ENCODE measurements at regions not wholly inside any gene's neighbourhood (a gene's known extent, or its start where the extent isn't known, plus 50 kb on each side); places are given as distances from the start of the nearest gene placed in this dataset.
A peak's percentile ranks its signal among the peaks of the same experiment; 100 is the strongest.
"Not testable (repeated sequence)": the region's sequence is repeated elsewhere in the genome, so short reads cannot be mapped to it uniquely, and the experiment has no call there.

GRCh38 chr21:28877318-28877884 is 115.3 kb downstream of the LTN1 start:
- DNase-seq (ENCODE audit: low spot score) = no peak

GRCh38 chr21:28875078-28875477 is 117.6 kb downstream of the LTN1 start:
- DNase-seq (ENCODE audit: low spot score) = no peak

- DNase-seq (ENCODE audit: low spot score) = no peak
Observed at GRCh38 chr21:28872218-28872617, 120.5 kb downstream of the LTN1 start.

DNA sequence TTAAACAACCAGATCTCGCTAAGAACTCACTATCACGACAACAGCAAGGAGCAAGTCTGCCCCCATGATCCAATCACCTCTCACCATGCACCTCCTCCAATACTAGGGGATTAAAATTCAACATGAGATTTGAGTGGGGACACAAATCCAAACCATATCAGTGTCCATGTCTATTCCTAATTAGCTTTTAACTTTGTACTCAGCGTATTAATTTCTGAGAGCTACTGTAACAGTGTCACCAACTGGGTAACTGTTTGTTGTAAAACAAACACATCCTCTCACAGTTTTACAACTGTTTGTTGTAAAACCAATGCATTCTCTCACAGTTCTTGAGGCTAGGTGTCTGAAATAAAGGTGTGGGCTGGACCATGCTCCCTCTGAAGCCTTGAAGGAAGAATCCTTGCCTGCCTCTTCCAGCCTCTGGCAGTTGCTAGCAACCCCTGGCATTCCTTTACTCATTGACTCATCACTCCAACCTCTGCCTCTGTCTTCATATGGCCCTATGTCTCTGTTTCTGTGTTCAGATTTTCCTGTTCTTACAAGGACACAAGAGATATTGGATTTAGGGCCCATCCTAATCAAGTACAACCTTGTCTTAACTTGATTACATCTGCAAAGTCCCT is 121.2 kb downstream of the LTN1 start:
- no peak for DNase-seq (ENCODE audit: low spot score)

DNA sequence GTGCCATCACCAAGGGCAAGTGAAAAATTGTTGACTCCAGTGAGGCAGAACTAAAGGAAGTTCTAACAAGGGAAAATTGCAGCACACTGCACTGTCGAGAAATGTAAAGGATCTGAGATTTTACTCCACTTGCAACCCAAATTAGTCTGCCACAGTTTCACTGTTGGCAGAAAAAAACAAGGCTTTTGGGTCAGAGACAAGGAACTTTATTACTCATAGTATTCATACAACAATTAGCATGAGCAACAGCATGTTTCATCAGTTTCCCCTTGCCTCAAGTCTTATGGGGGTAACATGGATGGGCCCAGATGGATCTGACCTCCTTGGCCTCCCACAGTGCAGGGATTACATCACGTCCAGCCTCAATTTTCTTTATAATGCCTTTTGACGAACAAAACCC is 125.3 kb downstream of the LTN1 start:
- no peak for DNase-seq (ENCODE audit: low spot score)

GRCh38 chr21:28865488-28866186 is 127.0 kb downstream of the LTN1 start:
- DNase-seq (ENCODE audit: low spot score) = no peak

GRCh38 chr21:28858424-28858823 is 134.3 kb downstream of the LTN1 start:
- no peak for DNase-seq (ENCODE audit: low spot score)

- DNase-seq (ENCODE audit: low spot score) = no peak
Observed at GRCh38 chr21:28857752-28858151, 134.9 kb downstream of the LTN1 start.

DNA sequence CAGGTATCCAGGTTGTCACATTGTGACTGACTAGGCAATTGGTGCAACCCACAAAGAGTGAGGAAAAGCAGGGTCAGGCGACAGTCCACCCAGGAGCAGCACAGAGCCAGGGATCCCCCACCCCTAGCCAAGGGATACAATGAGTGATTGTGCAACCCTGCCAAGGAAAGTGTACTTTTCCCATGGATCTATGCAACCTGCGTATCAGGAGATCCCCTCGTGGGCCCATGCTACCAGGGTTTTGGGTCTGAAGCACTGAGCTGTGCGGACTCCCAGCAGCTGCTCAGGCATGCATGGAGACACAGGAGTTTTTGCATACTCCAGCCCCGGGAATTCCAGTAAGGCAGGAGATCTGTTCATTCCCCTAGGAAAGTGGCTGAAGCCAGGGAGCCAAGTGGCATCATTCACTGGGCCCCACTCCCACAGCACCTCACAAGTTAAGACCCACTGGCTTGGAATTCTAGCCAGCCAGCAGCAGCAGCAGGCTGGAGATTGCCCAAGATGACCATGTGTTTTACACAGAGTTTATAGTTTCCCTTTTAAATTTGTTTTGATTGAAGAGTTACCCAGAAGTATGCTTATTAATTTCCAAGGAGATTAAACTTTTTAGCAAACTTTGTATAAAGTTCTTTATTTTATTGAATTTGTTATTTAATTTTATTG is 136.0 kb downstream of the LTN1 start:
- no peak for DNase-seq (ENCODE audit: low spot score)

DNA sequence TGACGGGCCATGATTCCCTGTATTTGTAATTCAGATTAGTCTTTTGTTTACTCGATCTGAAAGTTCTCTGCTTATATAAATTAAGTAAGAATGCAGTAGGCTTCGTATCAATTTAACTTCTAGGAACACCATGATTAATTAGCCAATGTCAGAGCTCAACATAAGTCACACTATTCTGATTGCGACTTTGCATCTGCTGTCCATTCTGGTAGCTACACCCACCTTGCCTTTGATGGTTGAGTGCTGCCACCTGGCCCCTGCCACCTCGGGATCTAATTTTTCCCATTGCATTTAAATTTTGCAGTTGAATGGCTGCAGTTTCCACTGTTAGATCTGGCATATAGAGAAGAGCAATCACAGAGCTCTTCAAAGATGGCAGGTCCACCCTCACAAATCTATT is 140.0 kb downstream of the LTN1 start:
- DNase-seq (ENCODE audit: low spot score) = no peak

DNA sequence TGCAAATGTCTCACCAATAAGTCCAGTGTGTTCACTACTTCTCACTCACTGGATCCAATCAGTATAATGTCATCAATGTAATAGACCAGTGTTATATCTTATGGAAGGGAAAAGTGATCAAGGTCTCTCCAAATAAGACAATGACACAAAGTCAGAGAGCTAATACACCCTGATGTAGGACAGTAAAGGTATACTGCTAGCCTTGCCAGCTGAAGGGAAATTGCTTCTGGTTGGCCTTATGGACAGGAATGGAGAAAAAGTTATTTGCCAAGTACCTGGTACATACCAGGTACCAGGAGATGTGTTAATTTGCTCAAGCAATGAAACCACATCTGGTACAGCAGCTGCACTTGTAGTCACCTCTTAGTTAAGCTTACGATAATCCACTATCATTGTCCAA is 141.0 kb downstream of the LTN1 start:
- DNase-seq (ENCODE audit: low spot score) = no peak

DNA sequence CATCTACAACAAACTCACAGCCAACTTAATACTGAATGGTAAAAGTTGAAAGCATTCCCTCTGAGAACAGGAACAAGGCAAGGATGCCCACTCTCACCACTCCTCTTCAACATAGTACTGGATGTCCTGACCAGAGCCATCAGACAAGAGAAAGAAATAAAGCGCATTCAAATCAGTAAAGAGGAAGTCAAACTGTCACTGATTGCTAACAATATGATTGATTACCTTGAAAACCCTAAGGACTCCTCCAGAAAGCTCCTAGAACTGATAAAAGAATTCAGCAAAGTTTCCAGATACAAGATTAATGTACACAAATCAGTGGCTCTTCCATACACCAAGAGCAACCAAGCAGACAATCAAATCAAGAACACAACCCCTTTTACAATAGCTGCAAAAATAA is 153.4 kb downstream of the LTN1 start:
- not testable (repeated sequence) for DNase-seq (ENCODE audit: low spot score)

DNA sequence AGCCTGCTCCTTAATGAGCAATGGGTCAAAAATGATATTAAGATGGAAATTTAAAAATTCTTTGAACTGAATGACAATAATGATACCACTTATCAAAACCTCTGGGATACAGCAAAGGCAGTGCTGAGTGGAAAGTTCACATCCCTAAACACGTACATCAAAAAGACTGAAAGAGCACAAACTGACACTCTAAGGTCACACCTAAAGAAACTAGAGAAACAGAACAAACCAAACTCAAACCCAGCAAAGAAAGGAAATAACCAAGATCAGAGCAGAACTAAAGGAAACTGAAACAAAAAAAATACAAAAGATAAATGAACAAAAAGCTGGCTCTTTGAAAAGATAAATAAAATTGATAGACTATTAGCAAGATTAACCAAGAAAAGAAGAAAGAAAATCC is 155.3 kb downstream of the LTN1 start:
- peak; percentile 8 for DNase-seq (ENCODE audit: low spot score)

GRCh38 chr21:28836588-28836987 is 156.1 kb downstream of the LTN1 start:
- DNase-seq (ENCODE audit: low spot score) = peak; percentile 8

- no peak for DNase-seq (ENCODE audit: low spot score)
Observed at GRCh38 chr21:28834335-28835238, 158.1 kb downstream of the LTN1 start.

- no peak for DNase-seq (ENCODE audit: low spot score)
Observed at GRCh38 chr21:28833609-28834008, 159.1 kb downstream of the LTN1 start.

DNA sequence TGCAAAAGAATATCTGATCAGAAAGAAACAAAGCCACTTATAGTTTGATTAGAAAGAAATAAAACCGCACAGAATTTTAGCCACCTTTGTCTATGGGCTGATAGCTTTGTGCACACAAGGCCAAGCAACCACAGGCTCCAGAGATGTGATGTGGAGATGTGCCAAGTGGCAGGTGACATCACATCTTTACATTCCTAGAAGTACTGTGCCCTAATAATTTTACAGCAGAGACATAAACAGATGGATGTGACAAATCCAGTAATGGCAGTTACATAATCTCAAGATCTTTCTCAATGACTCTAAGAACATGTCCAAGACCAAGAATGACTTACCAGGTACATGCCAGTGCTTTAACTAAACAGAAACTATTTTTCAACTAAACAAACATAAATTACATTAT is 159.5 kb downstream of the LTN1 start:
- no peak for DNase-seq (ENCODE audit: low spot score)

DNA sequence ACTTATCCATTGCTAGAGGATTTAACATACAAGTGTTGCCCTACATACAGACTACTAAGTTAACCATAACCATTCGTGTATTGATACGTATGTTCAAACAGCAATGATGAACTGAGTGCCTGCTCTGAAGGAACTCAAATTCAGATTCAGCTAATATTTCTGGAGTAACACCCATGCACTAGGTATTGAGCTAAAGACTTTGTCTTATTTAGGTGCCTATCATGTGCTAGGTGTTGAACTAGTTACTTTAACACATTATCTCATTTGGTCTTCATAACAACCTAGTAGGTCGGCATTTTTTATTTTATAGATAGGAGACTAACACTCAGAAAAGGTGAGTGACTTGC is 160.0 kb downstream of the LTN1 start:
- DNase-seq (ENCODE audit: low spot score) = no peak

DNA sequence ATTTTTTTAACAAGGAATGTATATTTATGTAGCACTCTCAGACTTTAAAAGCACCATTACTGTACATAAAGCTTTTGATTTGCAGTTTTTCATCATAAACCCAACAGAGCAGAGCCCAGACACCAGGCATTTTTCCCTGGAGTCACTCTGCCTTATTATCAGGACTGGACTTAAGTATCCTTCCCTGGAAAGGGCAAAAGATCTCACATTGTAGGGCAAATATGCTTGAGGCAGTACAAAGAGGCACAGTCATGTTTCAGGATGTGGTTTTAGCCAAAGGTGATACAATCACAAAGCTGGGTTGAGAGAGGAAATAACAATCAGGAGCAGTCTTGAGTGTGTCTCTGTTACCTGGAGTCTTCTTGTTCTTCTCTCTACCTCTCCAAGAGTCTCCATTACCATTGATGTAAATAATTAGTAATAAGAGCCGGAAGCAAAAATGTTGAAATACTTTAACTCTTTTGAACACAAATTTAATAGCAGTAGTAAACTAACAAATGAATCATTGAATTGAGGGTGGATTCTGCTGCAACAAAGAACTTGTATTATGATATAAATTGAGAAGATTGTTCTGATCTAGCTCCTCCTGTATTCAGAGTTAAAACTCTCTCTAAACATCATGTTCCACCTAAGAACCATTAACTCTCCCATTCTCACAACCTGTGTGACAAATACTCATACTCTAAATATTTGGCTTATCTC is 160.5 kb downstream of the LTN1 start:
- peak; percentile 63 for DNase-seq (ENCODE audit: low spot score)

DNA sequence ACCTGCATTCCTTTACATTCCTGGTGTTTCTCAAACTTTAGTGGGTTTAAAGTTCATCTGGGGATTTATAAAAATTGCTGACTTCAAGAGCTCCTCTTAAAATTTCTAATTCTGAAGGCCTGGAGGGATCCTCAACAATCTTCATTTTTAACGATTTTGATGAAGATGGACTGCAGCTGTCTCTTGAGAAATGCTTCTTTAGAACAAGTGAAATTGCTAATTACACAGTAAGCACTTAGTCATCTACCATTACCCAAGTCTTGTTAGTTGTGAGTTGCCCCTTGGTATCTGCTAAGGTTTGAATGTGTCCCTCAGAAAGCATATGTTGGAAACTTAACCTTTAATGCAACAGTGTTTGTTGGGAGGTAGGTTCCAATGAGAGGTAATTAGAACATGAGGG is 163.7 kb downstream of the LTN1 start:
- DNase-seq (ENCODE audit: low spot score) = no peak

- DNase-seq (ENCODE audit: low spot score) = no peak
Observed at GRCh38 chr21:28828021-28828420, 164.7 kb downstream of the LTN1 start.

- DNase-seq (ENCODE audit: low spot score) = no peak
Observed at GRCh38 chr21:28827422-28827821, 165.3 kb downstream of the LTN1 start.
